ENCODE measurements at regions not wholly inside any gene's neighbourhood (a gene's known extent, or its start where the extent isn't known, plus 50 kb on each side); places are given as distances from the start of the nearest gene placed in this dataset.

DNA sequence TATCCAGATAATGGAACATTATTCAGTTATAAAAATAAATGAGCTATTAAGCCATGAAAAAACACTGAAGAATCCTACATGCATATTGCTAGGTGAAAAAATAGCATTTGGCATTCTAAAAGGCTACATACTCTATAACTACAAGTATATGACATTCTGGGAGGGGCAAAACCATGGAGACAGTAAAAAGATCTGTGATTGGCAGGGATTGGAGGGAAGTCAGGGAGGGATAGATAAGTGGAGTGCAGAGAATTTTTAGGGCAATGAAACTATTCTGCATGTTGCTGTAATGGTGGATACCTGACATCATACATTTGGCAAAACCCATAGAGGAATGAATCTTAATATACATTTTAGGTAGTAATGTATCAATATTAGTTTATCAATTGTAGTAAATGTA is 63.1 kb upstream of the SLC38A2 start:
- Mint-ChIP-seq H3K27me3 (ENCODE audit: insufficient read depth, unreplicated experiment) (no peaks in the 10 kb centered on the region), H3K9me3 (ENCODE audit: unreplicated experiment) (no peaks in the 10 kb centered on the region), H3K36me3 (ENCODE audit: insufficient read depth, unreplicated experiment) (no peaks in the 10 kb centered on the region), H3K4me3 (ENCODE audit: unreplicated experiment) (no peak overlapping the region), H3K27ac (ENCODE audit: unreplicated experiment) (no peak overlapping the region), H3K4me1 (ENCODE audit: low read depth, unreplicated experiment) (peaks cover 13% of the 10 kb centered on the region)
- H3K4me3 ChIP-seq (ENCODE audit: low read depth, low read length): no peak overlapping the region
- no peaks in the 10 kb centered on the region for H3K9me3 ChIP-seq
- H3K4me1 ChIP-seq: peaks cover 10% of the 10 kb centered on the region
- ChIA-PET POLR2A (no interaction called here), CTCF (no interaction called here)
- intact Hi-C loops (cut with micrococcal nuclease; ENCODE audit: unreplicated experiment): no loop called here
- no peaks in the 10 kb centered on the region for H3K27me3 ChIP-seq (replicated peaks; ENCODE audit: control insufficient read depth, insufficient read depth, low read length)
- TF ChIP-seq, protein P1, sequence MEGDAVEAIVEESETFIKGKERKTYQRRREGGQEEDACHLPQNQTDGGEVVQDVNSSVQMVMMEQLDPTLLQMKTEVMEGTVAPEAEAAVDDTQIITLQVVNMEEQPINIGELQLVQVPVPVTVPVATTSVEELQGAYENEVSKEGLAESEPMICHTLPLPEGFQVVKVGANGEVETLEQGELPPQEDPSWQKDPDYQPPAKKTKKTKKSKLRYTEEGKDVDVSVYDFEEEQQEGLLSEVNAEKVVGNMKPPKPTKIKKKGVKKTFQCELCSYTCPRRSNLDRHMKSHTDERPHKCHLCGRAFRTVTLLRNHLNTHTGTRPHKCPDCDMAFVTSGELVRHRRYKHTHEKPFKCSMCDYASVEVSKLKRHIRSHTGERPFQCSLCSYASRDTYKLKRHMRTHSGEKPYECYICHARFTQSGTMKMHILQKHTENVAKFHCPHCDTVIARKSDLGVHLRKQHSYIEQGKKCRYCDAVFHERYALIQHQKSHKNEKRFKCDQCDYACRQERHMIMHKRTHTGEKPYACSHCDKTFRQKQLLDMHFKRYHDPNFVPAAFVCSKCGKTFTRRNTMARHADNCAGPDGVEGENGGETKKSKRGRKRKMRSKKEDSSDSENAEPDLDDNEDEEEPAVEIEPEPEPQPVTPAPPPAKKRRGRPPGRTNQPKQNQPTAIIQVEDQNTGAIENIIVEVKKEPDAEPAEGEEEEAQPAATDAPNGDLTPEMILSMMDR (IDR thresholded peaks at IDR 0.05; ENCODE audit: insufficient read depth in 1 of 2, low read depth in 1 of 2, low read length in 1 of 2, severe bottlenecking in 1 of 2, unreplicated experiment in 1 of 2): no peak
- BruUV-seq (replicated peaks): no TSS peak
- DNase-seq: no peak
- H3K36me3 ChIP-seq (ENCODE audit: control insufficient read depth, insufficient read depth, low read length): no peaks in the 10 kb centered on the region

DNA sequence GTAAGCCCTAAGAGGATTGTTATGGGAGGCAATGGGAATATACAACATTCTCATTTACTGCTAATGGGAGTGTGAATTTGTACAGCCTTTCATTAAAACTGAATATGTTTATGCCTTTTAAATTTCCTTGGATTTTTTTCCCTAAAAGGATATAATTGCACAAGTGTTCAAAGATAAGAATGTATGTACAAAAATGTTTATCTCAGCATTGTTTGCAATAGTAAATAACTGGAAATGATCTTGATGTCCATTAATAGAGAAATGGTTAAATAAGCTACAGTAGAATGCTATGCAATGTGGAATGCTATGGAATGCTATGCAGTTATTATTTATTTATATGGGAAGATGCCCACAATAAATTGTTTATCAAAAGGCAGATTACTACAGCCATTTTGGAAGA is 62.5 kb upstream of the SLC38A2 start:
- Histone ChIP-seq H3K4me3 (ENCODE audit: low read depth, low read length) (no peak overlapping the region), H3K4me1 (peaks cover 14% of the 10 kb centered on the region), H3K36me3 (ENCODE audit: control insufficient read depth, insufficient read depth, low read length) (no peaks in the 10 kb centered on the region), H3K27me3 (replicated peaks; ENCODE audit: control insufficient read depth, insufficient read depth, low read length) (no peaks in the 10 kb centered on the region), H3K9me3 (no peaks in the 10 kb centered on the region)
- TF ChIP-seq, protein P1 (IDR thresholded peaks at IDR 0.05; ENCODE audit: insufficient read depth in 1 of 2, low read depth in 1 of 2, low read length in 1 of 2, severe bottlenecking in 1 of 2, unreplicated experiment in 1 of 2): no peak
- Mint-ChIP-seq H3K36me3 (ENCODE audit: insufficient read depth, unreplicated experiment) (no peaks in the 10 kb centered on the region), H3K4me3 (ENCODE audit: unreplicated experiment) (no peak overlapping the region), H3K27me3 (ENCODE audit: insufficient read depth, unreplicated experiment) (no peaks in the 10 kb centered on the region), H3K9me3 (ENCODE audit: unreplicated experiment) (no peaks in the 10 kb centered on the region), H3K4me1 (ENCODE audit: low read depth, unreplicated experiment) (peaks cover 19% of the 10 kb centered on the region), H3K27ac (ENCODE audit: unreplicated experiment) (no peak overlapping the region)
- BruUV-seq (replicated peaks): no TSS peak
- ChIA-PET POLR2A (no interaction called here), CTCF (no interaction called here)
- no peak for DNase-seq
- intact Hi-C loops (cut with micrococcal nuclease; ENCODE audit: unreplicated experiment): no loop called here

DNA sequence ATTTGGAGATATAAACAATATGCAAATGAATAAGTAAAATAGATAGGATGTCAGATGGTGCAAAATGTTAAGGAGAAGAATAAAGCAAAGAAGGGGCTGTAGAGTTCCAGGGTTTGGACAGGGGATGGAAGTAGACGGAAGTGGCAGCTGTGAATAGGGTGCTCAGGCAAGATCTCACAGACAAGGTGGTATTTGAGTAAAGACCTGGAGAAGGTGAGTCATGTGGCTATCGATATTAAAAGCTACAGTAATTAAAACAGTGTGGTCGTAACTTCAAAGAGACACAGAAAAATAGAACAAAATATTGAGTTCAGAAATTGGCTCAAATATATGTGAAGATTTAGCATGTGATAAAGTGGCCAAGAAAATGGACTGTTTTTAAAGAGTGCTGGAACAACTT is 61.3 kb upstream of the SLC38A2 start:
- Histone ChIP-seq H3K4me3 (ENCODE audit: low read depth, low read length) (no peak overlapping the region), H3K36me3 (ENCODE audit: control insufficient read depth, insufficient read depth, low read length) (no peaks in the 10 kb centered on the region), H3K9me3 (no peaks in the 10 kb centered on the region), H3K27me3 (replicated peaks; ENCODE audit: control insufficient read depth, insufficient read depth, low read length) (no peaks in the 10 kb centered on the region), H3K4me1 (peaks cover 20% of the 10 kb centered on the region)
- CTCF ChIA-PET: no interaction called here
- H3K4me1 Mint-ChIP-seq (ENCODE audit: low read depth, unreplicated experiment): peaks cover 30% of the 10 kb centered on the region
- POLR2A ChIA-PET: no interaction called here
- no peak for DNase-seq
- BruUV-seq (replicated peaks): no TSS peak
- TF ChIP-seq, protein P1 (IDR thresholded peaks at IDR 0.05; ENCODE audit: insufficient read depth in 1 of 2, low read depth in 1 of 2, low read length in 1 of 2, severe bottlenecking in 1 of 2, unreplicated experiment in 1 of 2): no peak
- H3K27me3 Mint-ChIP-seq (ENCODE audit: insufficient read depth, unreplicated experiment): no peaks in the 10 kb centered on the region
- no peaks in the 10 kb centered on the region for H3K9me3 Mint-ChIP-seq (ENCODE audit: unreplicated experiment)
- no peaks in the 10 kb centered on the region for H3K36me3 Mint-ChIP-seq (ENCODE audit: insufficient read depth, unreplicated experiment)
- intact Hi-C loops (cut with micrococcal nuclease; ENCODE audit: unreplicated experiment): no loop called here
- H3K4me3 Mint-ChIP-seq (ENCODE audit: unreplicated experiment): no peak overlapping the region
- H3K27ac Mint-ChIP-seq (ENCODE audit: unreplicated experiment): no peak overlapping the region
